ENCODE measurements at regions not wholly inside any gene's neighbourhood (a gene's known extent, or its start where the extent isn't known, plus 50 kb on each side); places are given as distances from the start of the nearest gene placed in this dataset.

- TF ChIP-seq CTCF (IDR thresholded peaks at IDR 0.05) (no peak), POLR2A (IDR thresholded peaks at IDR 0.05) (no peak)
Measured at GRCh38 chr2:125224188-125224587, 1199.1 kb downstream of the CNTNAP5 start.

All from right lobe of liver (tissue), 4 donors.